ENCODE measurements at regions not wholly inside any gene's neighbourhood (a gene's known extent, or its start where the extent isn't known, plus 50 kb on each side); places are given as distances from the start of the nearest gene placed in this dataset.

GRCh38 chr2:22628906-22629305, 756.1 kb upstream of the KLHL29 start:
- Histone ChIP-seq H3K27me3 (ENCODE audit: control insufficient read depth, insufficient read depth, low read length) (no peaks in the 10 kb centered on the region), H3K4me3 (ENCODE audit: low read depth, low read length) (no peak overlapping the region), H3K36me3 (ENCODE audit: control insufficient read depth, insufficient read depth, low read length) (no peaks in the 10 kb centered on the region)
- ChIA-PET POLR2A (no interaction called here), CTCF (no interaction called here)
- DNase-seq (ENCODE audit: low read depth), result no peak
- TF ChIP-seq, protein P1, sequence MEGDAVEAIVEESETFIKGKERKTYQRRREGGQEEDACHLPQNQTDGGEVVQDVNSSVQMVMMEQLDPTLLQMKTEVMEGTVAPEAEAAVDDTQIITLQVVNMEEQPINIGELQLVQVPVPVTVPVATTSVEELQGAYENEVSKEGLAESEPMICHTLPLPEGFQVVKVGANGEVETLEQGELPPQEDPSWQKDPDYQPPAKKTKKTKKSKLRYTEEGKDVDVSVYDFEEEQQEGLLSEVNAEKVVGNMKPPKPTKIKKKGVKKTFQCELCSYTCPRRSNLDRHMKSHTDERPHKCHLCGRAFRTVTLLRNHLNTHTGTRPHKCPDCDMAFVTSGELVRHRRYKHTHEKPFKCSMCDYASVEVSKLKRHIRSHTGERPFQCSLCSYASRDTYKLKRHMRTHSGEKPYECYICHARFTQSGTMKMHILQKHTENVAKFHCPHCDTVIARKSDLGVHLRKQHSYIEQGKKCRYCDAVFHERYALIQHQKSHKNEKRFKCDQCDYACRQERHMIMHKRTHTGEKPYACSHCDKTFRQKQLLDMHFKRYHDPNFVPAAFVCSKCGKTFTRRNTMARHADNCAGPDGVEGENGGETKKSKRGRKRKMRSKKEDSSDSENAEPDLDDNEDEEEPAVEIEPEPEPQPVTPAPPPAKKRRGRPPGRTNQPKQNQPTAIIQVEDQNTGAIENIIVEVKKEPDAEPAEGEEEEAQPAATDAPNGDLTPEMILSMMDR (IDR thresholded peaks at IDR 0.05; ENCODE audit: insufficient read depth, low read depth, low read length), result no peak

DNA sequence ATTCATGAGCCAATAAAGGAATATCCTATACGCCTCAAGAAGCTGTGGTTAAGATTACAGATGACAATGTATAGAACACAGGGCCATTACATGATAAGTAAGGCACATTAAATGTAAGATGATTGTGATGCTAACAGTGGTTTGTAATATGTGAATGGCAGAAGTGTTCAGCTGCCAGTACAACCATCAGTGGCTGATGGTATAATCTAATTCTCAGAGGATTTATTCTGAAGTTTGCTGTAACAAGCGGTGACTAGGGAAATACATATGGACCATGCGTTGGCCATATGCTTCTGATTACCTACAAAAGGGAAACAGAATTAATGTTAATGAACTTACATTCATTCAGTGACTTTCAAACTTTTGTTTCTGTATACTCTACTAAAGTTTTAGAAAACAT, 750.8 kb upstream of the KLHL29 start:
- TF ChIP-seq, protein P1 (IDR thresholded peaks at IDR 0.05; ENCODE audit: insufficient read depth, low read depth, low read length), result no peak
- CTCF ChIA-PET, result no interaction called here
- no peak overlapping the region for H3K4me3 ChIP-seq (ENCODE audit: low read depth, low read length)
- no peaks in the 10 kb centered on the region for H3K36me3 ChIP-seq (ENCODE audit: control insufficient read depth, insufficient read depth, low read length)
- POLR2A ChIA-PET, result no interaction called here
- no peaks in the 10 kb centered on the region for H3K27me3 ChIP-seq (ENCODE audit: control insufficient read depth, insufficient read depth, low read length)
- DNase-seq (ENCODE audit: low read depth), result no peak

- no peak overlapping the region for H3K4me3 ChIP-seq (ENCODE audit: low read depth, low read length)
- TF ChIP-seq, protein P1 (IDR thresholded peaks at IDR 0.05; ENCODE audit: insufficient read depth, low read depth, low read length), result no peak
- POLR2A ChIA-PET, result no interaction called here
- H3K36me3 ChIP-seq (ENCODE audit: control insufficient read depth, insufficient read depth, low read length), result no peaks in the 10 kb centered on the region
- no peak for DNase-seq (ENCODE audit: low read depth)
- no peaks in the 10 kb centered on the region for H3K27me3 ChIP-seq (ENCODE audit: control insufficient read depth, insufficient read depth, low read length)
- CTCF ChIA-PET, result no interaction called here
Observed at GRCh38 chr2:22656426-22656825, 728.6 kb upstream of the KLHL29 start.

GRCh38 chr2:22673529-22673928, 711.5 kb upstream of the KLHL29 start:
- no peak overlapping the region for H3K4me3 ChIP-seq (ENCODE audit: low read depth, low read length)
- TF ChIP-seq, protein P1 (IDR thresholded peaks at IDR 0.05; ENCODE audit: insufficient read depth, low read depth, low read length), result no peak
- CTCF ChIA-PET, result no interaction called here
- H3K27me3 ChIP-seq (ENCODE audit: control insufficient read depth, insufficient read depth, low read length), result no peaks in the 10 kb centered on the region
- H3K36me3 ChIP-seq (ENCODE audit: control insufficient read depth, insufficient read depth, low read length), result no peaks in the 10 kb centered on the region
- POLR2A ChIA-PET, result no interaction called here
- DNase-seq (ENCODE audit: low read depth), result no peak

- Histone ChIP-seq H3K4me3 (ENCODE audit: low read depth, low read length) (no peak overlapping the region), H3K36me3 (ENCODE audit: control insufficient read depth, insufficient read depth, low read length) (no peaks in the 10 kb centered on the region), H3K27me3 (ENCODE audit: control insufficient read depth, insufficient read depth, low read length) (no peaks in the 10 kb centered on the region)
- CTCF ChIA-PET, result no interaction called here
- TF ChIP-seq, protein P1 (IDR thresholded peaks at IDR 0.05; ENCODE audit: insufficient read depth, low read depth, low read length), result no peak
- no peak for DNase-seq (ENCODE audit: low read depth)
- POLR2A ChIA-PET, result no interaction called here
Observed at GRCh38 chr2:22683914-22684313, 701.1 kb upstream of the KLHL29 start.

Data from BJ (cell line).